ENCODE measurements at regions not wholly inside any gene's neighbourhood (a gene's known extent, or its start where the extent isn't known, plus 50 kb on each side); places are given as distances from the start of the nearest gene placed in this dataset.

DNA sequence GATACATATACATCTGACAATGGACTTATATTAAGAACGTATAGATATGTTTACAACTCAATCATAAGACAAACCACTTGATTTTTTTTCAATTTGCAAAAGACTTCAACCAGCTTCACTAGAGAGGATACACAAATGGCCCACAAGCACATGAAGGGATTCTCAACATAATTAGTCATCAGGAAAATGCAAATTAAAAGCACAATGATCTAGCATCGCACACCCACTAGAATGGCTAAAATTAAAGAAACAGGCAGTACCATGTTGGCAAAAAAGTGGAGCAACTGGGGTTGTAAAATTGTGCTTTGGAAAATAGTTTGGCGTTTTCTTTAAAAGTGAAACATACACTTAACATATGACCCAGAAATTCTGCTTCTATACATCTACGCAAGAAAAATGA is 80.0 kb upstream of the TRIO start:
- H2BK15ac ChIP-seq (ENCODE audit: low read depth, low read length), result no peak overlapping the region
- no peak overlapping the region for H3K27ac ChIP-seq (ENCODE audit: insufficient read length, low read depth, low read length)
- no peak overlapping the region for H3K23ac ChIP-seq (ENCODE audit: insufficient read length, low read depth, low read length)
- H4K5ac ChIP-seq (ENCODE audit: insufficient read length, low read depth, low read length), result no peak overlapping the region
- H2BK12ac ChIP-seq (ENCODE audit: insufficient read length, low read depth, low read length), result no peak overlapping the region
- H3K18ac ChIP-seq (ENCODE audit: insufficient read length, low read depth, low read length), result no peak overlapping the region
- no peaks in the 10 kb centered on the region for H3K27me3 ChIP-seq (ENCODE audit: insufficient read depth, low read length)
- no peak overlapping the region for H3K14ac ChIP-seq (ENCODE audit: insufficient read depth, low read length)
- H3K9me3 Mint-ChIP-seq, result peaks cover 0 to 2% of the 10 kb centered on the region in 2 experiments; a peak in 1 of 5 replicates
- no peak overlapping the region for H3T11ph ChIP-seq (ENCODE audit: low read length)
- H3K56ac ChIP-seq (ENCODE audit: insufficient read length, low read depth, low read length), result no peak overlapping the region
- WGBS (ENCODE audit: extremely low coverage, insufficient read length, low lambda C conversion rate), result no CpG with 5 or more reads among the region's 4 CpGs
- no peak overlapping the region for H3K27ac Mint-ChIP-seq
- H2BK5ac ChIP-seq (ENCODE audit: insufficient read length, low read length), result no peak overlapping the region
- H4K8ac ChIP-seq (replicated peaks; ENCODE audit: insufficient read length, low read depth, low read length), result no peak overlapping the region
- H3K36me3 Mint-ChIP-seq (ENCODE audit: insufficient read depth in 1 of 3, low read depth in 3 of 3), result peaks cover 0 to 8% (median 1%) of the 10 kb centered on the region in 3 experiments; a peak in 1 of 7 replicates
- no peak overlapping the region for H2BK20ac ChIP-seq (ENCODE audit: low read depth, low read length, poor library complexity, severe bottlenecking)
- no peaks in the 10 kb centered on the region; the same call in 1 of the 2 replicates for H3K4me1 ChIP-seq (ENCODE audit: insufficient read depth, low read length)
- no peak for DNase-seq
- no peak overlapping the region for H3K4ac ChIP-seq (ENCODE audit: low read depth, low read length)
- H3K27me3 Mint-ChIP-seq (ENCODE audit: low read depth), result peaks cover 2% of the 10 kb centered on the region; the same call in 1 of the 2 replicates
- no peak overlapping the region for H3K9ac ChIP-seq (ENCODE audit: extremely low read depth, insufficient read length, low read length)
- H3K4me3 Mint-ChIP-seq, result no peak overlapping the region
- no peaks in the 10 kb centered on the region for H3K79me1 ChIP-seq (ENCODE audit: insufficient read depth, low read depth, low read length, poor library complexity, severe bottlenecking)
- no peak overlapping the region for H2AFZ ChIP-seq (ENCODE audit: low read length)
- no peak for TF ChIP-seq CTCF (conservative IDR thresholded peaks at IDR 0.05)
- no peaks in the 10 kb centered on the region for H3K9me3 ChIP-seq (ENCODE audit: control insufficient read depth, low read depth, low read length)
- no peak overlapping the region for H3K4me2 ChIP-seq (ENCODE audit: insufficient read depth, insufficient read length, low read length)
- H3K4me1 Mint-ChIP-seq, result peaks cover 0 to 4% of the 10 kb centered on the region in 2 experiments; a peak in 1 of 4 replicates
- H3K79me2 ChIP-seq (ENCODE audit: insufficient read depth, low read length), result no peaks in the 10 kb centered on the region
- no peaks in the 10 kb centered on the region for H3K23me2 ChIP-seq (ENCODE audit: insufficient read length, low read depth, low read length, poor library complexity, severe bottlenecking)
- no peak overlapping the region for H2AK5ac ChIP-seq (ENCODE audit: insufficient read length, low read length)
- H2BK120ac ChIP-seq (ENCODE audit: low read depth, low read length, poor library complexity, severe bottlenecking), result no peak overlapping the region
- no peak overlapping the region for H4K91ac ChIP-seq (ENCODE audit: insufficient read length, low read depth, low read length)
- no peaks in the 10 kb centered on the region for H4K20me1 ChIP-seq (ENCODE audit: control insufficient read depth, insufficient read depth, insufficient read length)

Measured in H9 (cell line).